A549 (cell line): ENCODE measurements at regions not wholly inside any gene's neighbourhood (a gene's known extent, or its start where the extent isn't known, plus 50 kb on each side); places are given as distances from the start of the nearest gene placed in this dataset.

Experiments used
- ATAC-seq, 2 experiments: fragments of 200-7000 bp in 1 of 2; fragments of >200 bp in 1 of 2; cut with Nextera tagmentation in 1 of 2; cut with Tn5 transposase in 1 of 2; 3 replicates each; pipeline versions ENCODE4 v1.8.0 to v1.9.1; 2018 to 2020; ENCODE audit warnings: mild to moderate bottlenecking in 1 of 2, moderate library complexity in 1 of 2
- CTCF ChIA-PET: fragments of 300-600 bp; sonication (Branson Sonifier 250); formaldehyde crosslinking; extraction: SDS; loops from one replicate; lab custom pipeline; 2021; ENCODE audit warnings: antibody characterized with exemption, inconsistent platforms; lab: Yijun Ruan, JAX
- POLR2A ChIA-PET: fragments of 350-600 bp; formaldehyde crosslinking; extraction: SDS; loops from one replicate; lab custom pipeline; 2021; ENCODE audit warnings: antibody characterized with exemption, inconsistent platforms; lab: Yijun Ruan, JAX
- DNase-seq, 2 experiments: peaks; one replicate each; pipeline versions ENCODE4 v3.0.0 to v3.0.0-alpha.2; 2011 to 2016; ENCODE audit warnings: low read depth in 1 of 2, low spot score in 1 of 2
- FAIRE-seq: peaks from 2 replicates; lab custom pipeline; 2011; peaks lifted over from hg19 to GRCh38; lab: Jason Lieb, UNC
- H3K27ac ChIP-seq, 2 experiments: fragments of >200 bp; sonication (Bioruptor Twin); formaldehyde crosslinking; 3 replicates each; pipeline ENCODE4 v1.5.1; 2016 to 2017
- H3K4me1 ChIP-seq: fragments of >200 bp; sonication (Bioruptor Twin); formaldehyde crosslinking; 3 replicates; pipeline ENCODE4 v1.6.1; 2016
- H3K4me2 ChIP-seq: fragments of >200 bp; sonication (Bioruptor Twin); formaldehyde crosslinking; 3 replicates; pipeline ENCODE4 v1.6.1; 2016
- H3K4me3 ChIP-seq: fragments of >200 bp; sonication (Bioruptor Twin); formaldehyde crosslinking; 3 replicates; pipeline ENCODE4 v1.5.1; 2016
- H3K9me3 ChIP-seq: fragments of >200 bp; sonication (Bioruptor Twin); formaldehyde crosslinking; 3 replicates; pipeline ENCODE4 v1.6.1; 2016
- CEBPB ChIP-seq, 2 experiments: fragments of >200 bp in 1 of 2; sonication (Bioruptor Twin) in 1 of 2; formaldehyde crosslinking in 1 of 2; IDR thresholded peaks; 2 replicates each; pipeline ENCODE4 v1.6.1; 2012 to 2016
- CHD4 ChIP-seq: fragments of 200-600 bp; sonication (generic); IDR thresholded peaks from 2 replicates; pipeline ENCODE4 v1.6.1; 2016; ENCODE audit warnings: antibody characterized with exemption, mild to moderate bottlenecking, borderline replicate concordance
- EP300 ChIP-seq, 2 experiments: fragments of >200 bp; sonication (Bioruptor Twin); formaldehyde crosslinking; IDR thresholded peaks; 2 replicates in 1 of 2; 3 replicates in 1 of 2; pipeline ENCODE4 v1.6.1; 2016 to 2017
- GATA3 ChIP-seq: IDR thresholded peaks from 2 replicates; pipeline ENCODE4 v1.6.1; 2012; ENCODE audit warnings: borderline replicate concordance
- MAFK ChIP-seq: fragments of 450-650 bp; IDR thresholded peaks from 2 replicates; pipeline ENCODE4 v1.6.1; 2014; ENCODE audit not compliant: partially characterized antibody
- MAZ ChIP-seq: fragments of 150-350 bp; IDR thresholded peaks from 2 replicates; pipeline ENCODE4 v1.6.1; 2014; ENCODE audit warnings: antibody characterized with exemption, low read depth, low read length, borderline replicate concordance
- NFE2L2 ChIP-seq: fragments of 150-350 bp; conservative IDR thresholded peaks from 2 replicates; pipeline ENCODE4 v1.6.1; 2014; ENCODE audit warnings: low read length
- NR3C1 ChIP-seq: fragments of >200 bp; sonication (Bioruptor Twin); formaldehyde crosslinking; IDR thresholded peaks from 3 replicates; pipeline ENCODE4 v1.6.1; 2017
- POLR2AphosphoS2 ChIP-seq: conservative IDR thresholded peaks from 2 replicates; pipeline ENCODE4 v1.6.1; 2012; ENCODE audit warnings: low read length, improper control_type of control experiment, inconsistent platforms
- RARB ChIP-seq: fragments of 250-450 bp; sonication (Bioruptor Pico); IDR thresholded peaks from 2 replicates; pipeline ENCODE4 v1.8.0; 2021; ENCODE audit warnings: mild to moderate bottlenecking, moderate library complexity
- RCOR1 ChIP-seq: fragments of 150-350 bp; IDR thresholded peaks from 2 replicates; pipeline ENCODE4 v1.6.1; 2014; ENCODE audit warnings: antibody characterized with exemption, low read length, low read depth
- RFX5 ChIP-seq: fragments of 450-650 bp; IDR thresholded peaks from 2 replicates; pipeline ENCODE4 v1.7.1; 2014; ENCODE audit warnings: antibody characterized with exemption, mild to moderate bottlenecking, moderate library complexity
- TFCP2L1 ChIP-seq: fragments of 250-450 bp; sonication (Bioruptor Pico); IDR thresholded peaks from 2 replicates; pipeline ENCODE4 v1.5.0; 2021; ENCODE audit warnings: mild to moderate bottlenecking
- TP53 ChIP-seq: fragments of 250-450 bp; sonication (Bioruptor Pico); IDR thresholded peaks from 2 replicates; pipeline ENCODE4 v1.5.0; 2021; ENCODE audit warnings: mild to moderate bottlenecking, moderate library complexity
- ZNF302 ChIP-seq: fragments of 250-450 bp; sonication (Bioruptor Pico); IDR thresholded peaks from 2 replicates; pipeline ENCODE4 v1.9.0; 2021; ENCODE audit warnings: inconsistent platforms, mild to moderate bottlenecking, moderate library complexity
- WGBS: methylation state at CpG from one replicate; pipeline ENCODE4 v1.1.6; 2017; ENCODE audit errors: missing lambda C conversion rate; 5-methylcytosine and 5-hydroxymethylcytosine counted together
- TF ChIP-seq, protein P1 (sequence below): IDR thresholded peaks from 2 replicates; pipeline ENCODE4 v1.6.1; 2012
- TF ChIP-seq, protein P2 (sequence below): fragments of 150-350 bp; IDR thresholded peaks from 2 replicates; pipeline ENCODE4 v1.6.1; 2014; ENCODE audit warnings: low read depth, mild to moderate bottlenecking, low read length
- TF ChIP-seq, protein P3 (sequence below): fragments of 250-450 bp; sonication (Bioruptor Pico); IDR thresholded peaks from 2 replicates; pipeline ENCODE4 v1.5.0; 2020; ENCODE audit warnings: low read depth, mild to moderate bottlenecking, moderate library complexity
- TF ChIP-seq, protein P4 (sequence below): fragments of >200 bp; sonication (Bioruptor Twin); formaldehyde crosslinking; IDR thresholded peaks from 3 replicates; pipeline ENCODE4 v1.6.1; 2016
- TF ChIP-seq, protein P5 (sequence below): fragments of 200-600 bp; sonication (generic); IDR thresholded peaks from 2 replicates; pipeline ENCODE4 v1.6.1; 2016; ENCODE audit warnings: antibody characterized with exemption, mild to moderate bottlenecking, moderate library complexity
- TF ChIP-seq, protein P6 (sequence below): fragments of 450-650 bp; IDR thresholded peaks from 2 replicates; pipeline ENCODE4 v1.6.1; 2014; ENCODE audit warnings: antibody characterized with exemption
- TF ChIP-seq, protein P7 (sequence below): fragments of 250-450 bp; sonication (Bioruptor Pico); IDR thresholded peaks from 2 replicates; pipeline ENCODE4 v1.5.0; 2021; ENCODE audit warnings: mild to moderate bottlenecking, moderate library complexity, borderline replicate concordance

DNA sequence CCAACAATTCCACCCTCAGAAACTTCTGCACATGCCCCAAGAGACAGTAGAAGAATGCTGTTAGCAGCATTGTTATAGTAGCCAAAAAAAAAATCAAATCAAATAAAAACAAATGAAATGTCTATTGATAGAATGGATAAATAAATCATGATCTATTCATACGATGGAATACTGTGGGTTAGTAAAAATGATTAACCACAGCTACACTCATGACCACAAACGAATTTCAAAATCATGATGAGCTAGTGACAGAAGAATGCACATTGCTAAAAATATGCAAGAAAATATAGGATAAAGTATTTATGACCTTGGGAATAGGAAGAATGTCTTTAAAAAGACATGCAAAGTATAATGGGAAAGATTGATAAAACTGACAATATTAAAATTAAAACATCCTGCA, 57.5 kb upstream of the ACAN start:
- Histone ChIP-seq H3K9me3 (0 out of 3 replicates have a peak, but pooled peaks cover 2% of the 10 kb centered on the region), H3K4me2 (no peak overlapping the region; the same call in 2 of the 3 replicates), H3K4me1 (no peaks in the 10 kb centered on the region), H3K4me3 (no peak overlapping the region), H3K27ac (no peak overlapping the region)
- ChIA-PET CTCF (interaction anchor here (1.2 kb wide), 1 partner anchor 10 kb away, joined by 3 read pairs; no protein-coding TSS in a partner anchor), POLR2A (interaction anchor here (0.5 kb wide), 1 partner anchor 326 kb away, joined by 3 read pairs; no protein-coding TSS in a partner anchor)
- FAIRE-seq (no peak), ATAC-seq (no peak; a peak in 1 of 6 replicates), DNase-seq (no peak)
- TF ChIP-seq, protein P1, sequence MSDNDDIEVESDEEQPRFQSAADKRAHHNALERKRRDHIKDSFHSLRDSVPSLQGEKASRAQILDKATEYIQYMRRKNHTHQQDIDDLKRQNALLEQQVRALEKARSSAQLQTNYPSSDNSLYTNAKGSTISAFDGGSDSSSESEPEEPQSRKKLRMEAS = no peak
- TF ChIP-seq RFX5 (no peak), NR3C1 (no peak)
- WGBS = 0% methylated on average over 2 of the region's 2 CpGs

DNA sequence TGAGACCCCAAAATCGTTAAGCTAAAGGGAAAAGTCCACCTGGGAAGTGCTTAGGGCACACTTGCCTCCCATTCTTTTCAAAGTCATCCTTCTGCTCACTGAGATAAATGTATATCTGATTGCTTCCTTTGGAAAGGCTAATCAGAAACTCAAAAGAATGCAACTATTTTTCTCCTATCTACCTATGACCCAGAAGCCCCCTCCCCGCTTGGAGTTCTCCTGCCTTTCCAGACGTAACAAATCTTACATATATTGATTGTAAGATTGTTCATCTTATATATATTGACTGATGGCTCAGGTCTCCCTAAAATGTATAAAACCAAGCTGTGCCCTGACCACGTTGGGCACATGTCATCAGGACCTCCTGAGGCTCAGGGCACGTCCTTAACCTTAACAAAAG, 56.8 kb upstream of the ACAN start:
- ATAC-seq (no peak), FAIRE-seq (no peak), DNase-seq (no peak)
- ChIA-PET POLR2A (no interaction called here), CTCF (interaction anchor here (1.2 kb wide), 1 partner anchor 10 kb away, joined by 3 read pairs; no protein-coding TSS in a partner anchor)
- TF ChIP-seq TP53 (CRISPR knock-in tag) (no peak), RCOR1 (no peak)
- TF ChIP-seq, protein P2, sequence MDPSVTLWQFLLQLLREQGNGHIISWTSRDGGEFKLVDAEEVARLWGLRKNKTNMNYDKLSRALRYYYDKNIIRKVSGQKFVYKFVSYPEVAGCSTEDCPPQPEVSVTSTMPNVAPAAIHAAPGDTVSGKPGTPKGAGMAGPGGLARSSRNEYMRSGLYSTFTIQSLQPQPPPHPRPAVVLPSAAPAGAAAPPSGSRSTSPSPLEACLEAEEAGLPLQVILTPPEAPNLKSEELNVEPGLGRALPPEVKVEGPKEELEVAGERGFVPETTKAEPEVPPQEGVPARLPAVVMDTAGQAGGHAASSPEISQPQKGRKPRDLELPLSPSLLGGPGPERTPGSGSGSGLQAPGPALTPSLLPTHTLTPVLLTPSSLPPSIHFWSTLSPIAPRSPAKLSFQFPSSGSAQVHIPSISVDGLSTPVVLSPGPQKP = no peak
- Histone ChIP-seq H3K4me3 (no peak overlapping the region), H3K27ac (no peak overlapping the region), H3K9me3 (0 out of 3 replicates have a peak, but pooled peaks cover 2% of the 10 kb centered on the region), H3K4me1 (no peaks in the 10 kb centered on the region), H3K4me2 (no peak overlapping the region)
- WGBS = 4% methylated on average over 5 of the region's 5 CpGs

DNA sequence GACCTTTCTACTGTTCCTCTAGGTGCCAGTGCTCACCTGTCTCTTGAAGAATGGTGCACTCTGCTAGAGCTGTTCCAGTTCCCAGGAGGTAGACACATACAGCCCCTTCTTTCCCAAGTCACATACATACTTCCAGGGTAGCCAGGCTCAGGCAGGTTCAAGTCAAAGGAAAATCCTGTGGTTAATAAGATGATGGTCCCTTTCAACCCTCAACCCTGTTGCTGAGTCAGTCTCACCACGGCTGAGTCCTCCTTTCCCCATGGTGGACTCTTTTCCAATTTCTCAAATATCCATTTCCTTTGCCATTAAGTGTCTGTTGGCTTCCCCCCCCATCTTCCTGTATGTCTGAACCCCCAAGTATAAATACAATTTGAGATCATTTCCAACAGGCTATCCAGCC, 56.1 kb upstream of the ACAN start:
- ATAC-seq (peak in 1 of 2 experiments; percentile 34; a peak in 2 of 6 replicates), DNase-seq (no peak), FAIRE-seq (no peak)
- Histone ChIP-seq H3K27ac (no peak overlapping the region), H3K4me3 (no peak overlapping the region), H3K9me3 (0 out of 3 replicates have a peak, but pooled peaks cover 2% of the 10 kb centered on the region), H3K4me1 (no peaks in the 10 kb centered on the region), H3K4me2 (no peak overlapping the region)
- TF ChIP-seq TFCP2L1 (CRISPR knock-in tag) (no peak), NFE2L2 (no peak), GATA3 (no peak), ZNF302 (CRISPR knock-in tag) (no peak), MAZ (no peak), RCOR1 (no peak), RFX5 (no peak), CEBPB (IDR thresholded peaks at IDR 0.05) (no peak), RARB (no peak), CHD4 (no peak), MAFK (no peak), EP300 (IDR thresholded peaks at IDR 0.05) (no peak), POLR2AphosphoS2 (no peak)
- TF ChIP-seq, protein P1 = no peak
- TF ChIP-seq, protein P3, sequence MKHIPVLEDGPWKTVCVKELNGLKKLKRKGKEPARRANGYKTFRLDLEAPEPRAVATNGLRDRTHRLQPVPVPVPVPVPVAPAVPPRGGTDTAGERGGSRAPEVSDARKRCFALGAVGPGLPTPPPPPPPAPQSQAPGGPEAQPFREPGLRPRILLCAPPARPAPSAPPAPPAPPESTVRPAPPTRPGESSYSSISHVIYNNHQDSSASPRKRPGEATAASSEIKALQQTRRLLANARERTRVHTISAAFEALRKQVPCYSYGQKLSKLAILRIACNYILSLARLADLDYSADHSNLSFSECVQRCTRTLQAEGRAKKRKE (CRISPR knock-in tag) = no peak
- TF ChIP-seq, protein P4, sequence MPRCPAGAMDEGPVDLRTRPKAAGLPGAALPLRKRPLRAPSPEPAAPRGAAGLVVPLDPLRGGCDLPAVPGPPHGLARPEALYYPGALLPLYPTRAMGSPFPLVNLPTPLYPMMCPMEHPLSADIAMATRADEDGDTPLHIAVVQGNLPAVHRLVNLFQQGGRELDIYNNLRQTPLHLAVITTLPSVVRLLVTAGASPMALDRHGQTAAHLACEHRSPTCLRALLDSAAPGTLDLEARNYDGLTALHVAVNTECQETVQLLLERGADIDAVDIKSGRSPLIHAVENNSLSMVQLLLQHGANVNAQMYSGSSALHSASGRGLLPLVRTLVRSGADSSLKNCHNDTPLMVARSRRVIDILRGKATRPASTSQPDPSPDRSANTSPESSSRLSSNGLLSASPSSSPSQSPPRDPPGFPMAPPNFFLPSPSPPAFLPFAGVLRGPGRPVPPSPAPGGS = no peak
- TF ChIP-seq, protein P5, sequence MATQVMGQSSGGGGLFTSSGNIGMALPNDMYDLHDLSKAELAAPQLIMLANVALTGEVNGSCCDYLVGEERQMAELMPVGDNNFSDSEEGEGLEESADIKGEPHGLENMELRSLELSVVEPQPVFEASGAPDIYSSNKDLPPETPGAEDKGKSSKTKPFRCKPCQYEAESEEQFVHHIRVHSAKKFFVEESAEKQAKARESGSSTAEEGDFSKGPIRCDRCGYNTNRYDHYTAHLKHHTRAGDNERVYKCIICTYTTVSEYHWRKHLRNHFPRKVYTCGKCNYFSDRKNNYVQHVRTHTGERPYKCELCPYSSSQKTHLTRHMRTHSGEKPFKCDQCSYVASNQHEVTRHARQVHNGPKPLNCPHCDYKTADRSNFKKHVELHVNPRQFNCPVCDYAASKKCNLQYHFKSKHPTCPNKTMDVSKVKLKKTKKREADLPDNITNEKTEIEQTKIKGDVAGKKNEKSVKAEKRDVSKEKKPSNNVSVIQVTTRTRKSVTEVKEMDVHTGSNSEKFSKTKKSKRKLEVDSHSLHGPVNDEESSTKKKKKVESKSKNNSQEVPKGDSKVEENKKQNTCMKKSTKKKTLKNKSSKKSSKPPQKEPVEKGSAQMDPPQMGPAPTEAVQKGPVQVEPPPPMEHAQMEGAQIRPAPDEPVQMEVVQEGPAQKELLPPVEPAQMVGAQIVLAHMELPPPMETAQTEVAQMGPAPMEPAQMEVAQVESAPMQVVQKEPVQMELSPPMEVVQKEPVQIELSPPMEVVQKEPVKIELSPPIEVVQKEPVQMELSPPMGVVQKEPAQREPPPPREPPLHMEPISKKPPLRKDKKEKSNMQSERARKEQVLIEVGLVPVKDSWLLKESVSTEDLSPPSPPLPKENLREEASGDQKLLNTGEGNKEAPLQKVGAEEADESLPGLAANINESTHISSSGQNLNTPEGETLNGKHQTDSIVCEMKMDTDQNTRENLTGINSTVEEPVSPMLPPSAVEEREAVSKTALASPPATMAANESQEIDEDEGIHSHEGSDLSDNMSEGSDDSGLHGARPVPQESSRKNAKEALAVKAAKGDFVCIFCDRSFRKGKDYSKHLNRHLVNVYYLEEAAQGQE = no peak
- TF ChIP-seq, protein P6, sequence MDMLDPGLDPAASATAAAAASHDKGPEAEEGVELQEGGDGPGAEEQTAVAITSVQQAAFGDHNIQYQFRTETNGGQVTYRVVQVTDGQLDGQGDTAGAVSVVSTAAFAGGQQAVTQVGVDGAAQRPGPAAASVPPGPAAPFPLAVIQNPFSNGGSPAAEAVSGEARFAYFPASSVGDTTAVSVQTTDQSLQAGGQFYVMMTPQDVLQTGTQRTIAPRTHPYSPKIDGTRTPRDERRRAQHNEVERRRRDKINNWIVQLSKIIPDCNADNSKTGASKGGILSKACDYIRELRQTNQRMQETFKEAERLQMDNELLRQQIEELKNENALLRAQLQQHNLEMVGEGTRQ = no peak
- TF ChIP-seq, protein P7, sequence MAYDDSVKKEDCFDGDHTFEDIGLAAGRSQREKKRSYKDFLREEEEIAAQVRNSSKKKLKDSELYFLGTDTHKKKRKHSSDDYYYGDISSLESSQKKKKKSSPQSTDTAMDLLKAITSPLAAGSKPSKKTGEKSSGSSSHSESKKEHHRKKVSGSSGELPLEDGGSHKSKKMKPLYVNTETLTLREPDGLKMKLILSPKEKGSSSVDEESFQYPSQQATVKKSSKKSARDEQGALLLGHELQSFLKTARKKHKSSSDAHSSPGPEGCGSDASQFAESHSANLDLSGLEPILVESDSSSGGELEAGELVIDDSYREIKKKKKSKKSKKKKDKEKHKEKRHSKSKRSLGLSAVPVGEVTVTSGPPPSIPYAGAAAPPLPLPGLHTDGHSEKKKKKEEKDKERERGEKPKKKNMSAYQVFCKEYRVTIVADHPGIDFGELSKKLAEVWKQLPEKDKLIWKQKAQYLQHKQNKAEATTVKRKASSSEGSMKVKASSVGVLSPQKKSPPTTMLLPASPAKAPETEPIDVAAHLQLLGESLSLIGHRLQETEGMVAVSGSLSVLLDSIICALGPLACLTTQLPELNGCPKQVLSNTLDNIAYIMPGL (CRISPR knock-in tag) = no peak
- CTCF ChIA-PET = interaction anchor here (0.7 to 1.5 kb wide), 2 partner anchors 90 to 1155 kb away, joined by 3 to 6 read pairs; no protein-coding TSS in a partner anchor
- WGBS = 5% methylated on average over 1 of the region's 1 CpG
- POLR2A ChIA-PET = no interaction called here
